ENCODE measurements at regions not wholly inside any gene's neighbourhood (a gene's known extent, or its start where the extent isn't known, plus 50 kb on each side); places are given as distances from the start of the nearest gene placed in this dataset.

- DNase-seq, result no peak
- H3K27ac ChIP-seq, result no peak overlapping the region
These were observed 1300.9 kb upstream of the DIAPH2 start for GRCh38 chrX:95383778-95384177.

GRCh38 chrX:95427389-95427788, 1257.3 kb upstream of the DIAPH2 start:
- H3K9me3 ChIP-seq (ENCODE audit: severe bottlenecking), result no peaks in the 10 kb centered on the region
- no peaks in the 10 kb centered on the region for H3K36me3 ChIP-seq
- H3K27ac ChIP-seq, result no peak overlapping the region
- no peak for TF ChIP-seq CTCF (IDR thresholded peaks at IDR 0.05; ENCODE audit: low read depth, low read length)
- H3K27me3 ChIP-seq (ENCODE audit: insufficient read depth, low read depth, severe bottlenecking), result peaks cover 4% of the 10 kb centered on the region
- H3K4me3 ChIP-seq (ENCODE audit: low read depth, low read length), result no peak overlapping the region
- no peak for DNase-seq

More at GRCh38 chrX:95383778-95384177, 1300.9 kb upstream of the DIAPH2 start:
- H3K9me3 ChIP-seq (ENCODE audit: severe bottlenecking), result no peaks in the 10 kb centered on the region
- peaks cover 11% of the 10 kb centered on the region for H3K27me3 ChIP-seq (ENCODE audit: insufficient read depth, low read depth, severe bottlenecking)
- no peak overlapping the region for H3K4me3 ChIP-seq (ENCODE audit: low read depth, low read length)
- TF ChIP-seq CTCF (IDR thresholded peaks at IDR 0.05; ENCODE audit: low read depth, low read length), result no peak
- no peaks in the 10 kb centered on the region for H3K36me3 ChIP-seq

GRCh38 chrX:95435198-95435597, 1249.4 kb upstream of the DIAPH2 start:
- Histone ChIP-seq H3K27ac (no peak overlapping the region), H3K36me3 (no peaks in the 10 kb centered on the region), H3K27me3 (ENCODE audit: insufficient read depth, low read depth, severe bottlenecking) (no peaks in the 10 kb centered on the region), H3K4me3 (ENCODE audit: low read depth, low read length) (no peak overlapping the region), H3K9me3 (ENCODE audit: severe bottlenecking) (no peaks in the 10 kb centered on the region)
- no peak for TF ChIP-seq CTCF (IDR thresholded peaks at IDR 0.05; ENCODE audit: low read depth, low read length)
- DNase-seq, result no peak

DNA sequence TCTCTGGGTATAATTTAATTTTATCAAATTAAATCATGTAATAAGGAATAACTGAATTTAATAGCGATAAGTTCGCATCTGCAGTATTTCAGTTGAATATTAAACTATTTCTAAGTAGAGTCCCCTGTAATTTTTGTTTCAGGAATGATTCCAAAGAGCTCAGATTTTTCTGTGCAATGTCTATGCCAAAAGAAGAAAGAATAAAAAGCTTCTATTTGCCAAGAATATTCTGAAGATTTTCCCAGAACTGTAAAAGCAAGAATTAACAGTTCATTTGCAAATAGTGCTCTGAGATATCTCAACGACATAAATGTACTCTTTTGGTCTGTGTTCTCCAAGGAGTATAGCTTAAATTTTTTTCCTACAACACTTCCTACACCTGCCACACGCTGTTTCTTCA, 1242.8 kb upstream of the DIAPH2 start:
- DNase-seq, result no peak
- H3K36me3 ChIP-seq, result no peaks in the 10 kb centered on the region
- H3K4me3 ChIP-seq (ENCODE audit: low read depth, low read length), result no peak overlapping the region
- peaks cover 8% of the 10 kb centered on the region for H3K27me3 ChIP-seq (ENCODE audit: insufficient read depth, low read depth, severe bottlenecking)
- TF ChIP-seq CTCF (IDR thresholded peaks at IDR 0.05; ENCODE audit: low read depth, low read length), result no peak
- H3K27ac ChIP-seq, result no peak overlapping the region
- no peaks in the 10 kb centered on the region for H3K9me3 ChIP-seq (ENCODE audit: severe bottlenecking)

GRCh38 chrX:95484781-95485180, 1199.9 kb upstream of the DIAPH2 start:
- H3K27ac ChIP-seq, result no peak overlapping the region
- H3K36me3 ChIP-seq, result no peaks in the 10 kb centered on the region
- H3K9me3 ChIP-seq (ENCODE audit: severe bottlenecking), result no peaks in the 10 kb centered on the region
- peaks cover 2% of the 10 kb centered on the region for H3K27me3 ChIP-seq (ENCODE audit: insufficient read depth, low read depth, severe bottlenecking)
- TF ChIP-seq CTCF (IDR thresholded peaks at IDR 0.05; ENCODE audit: low read depth, low read length), result no peak
- H3K4me3 ChIP-seq (ENCODE audit: low read depth, low read length), result no peak overlapping the region
- no peak for DNase-seq

- no peak for DNase-seq
- no peaks in the 10 kb centered on the region for H3K36me3 ChIP-seq
- H3K4me3 ChIP-seq (ENCODE audit: low read depth, low read length), result no peak overlapping the region
- H3K27me3 ChIP-seq (ENCODE audit: insufficient read depth, low read depth, severe bottlenecking), result peaks cover 2% of the 10 kb centered on the region
- H3K9me3 ChIP-seq (ENCODE audit: severe bottlenecking), result no peaks in the 10 kb centered on the region
- TF ChIP-seq CTCF (IDR thresholded peaks at IDR 0.05; ENCODE audit: low read depth, low read length), result no peak
- no peak overlapping the region for H3K27ac ChIP-seq
These were observed 1178.9 kb upstream of the DIAPH2 start for GRCh38 chrX:95505721-95506120.
